ENCODE measurements at regions not wholly inside any gene's neighbourhood (a gene's known extent, or its start where the extent isn't known, plus 50 kb on each side); places are given as distances from the start of the nearest gene placed in this dataset.

DNA sequence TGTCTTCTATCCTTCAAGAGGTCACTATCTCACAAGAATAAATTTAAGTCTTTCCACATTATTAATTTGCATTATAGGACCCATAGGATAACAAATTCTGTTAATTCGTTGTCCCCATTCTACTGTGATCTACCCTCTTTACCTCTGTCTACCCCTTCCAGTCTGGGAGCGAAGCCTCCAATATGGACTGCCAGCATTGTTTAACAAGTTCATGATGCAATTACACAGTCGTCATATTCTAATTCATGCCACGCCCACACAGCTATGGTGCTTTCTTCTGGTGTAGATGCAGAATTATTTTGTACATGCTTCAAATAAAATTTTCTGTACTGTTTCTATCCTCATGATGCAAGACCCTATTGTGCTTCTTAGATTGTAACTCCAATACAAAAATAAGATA lies 178.3 kb upstream of the PALMD start:
- DNase-seq (ENCODE audit: low read depth) = no peak

GRCh38 chr1:99469550-99469971 lies 176.4 kb upstream of the PALMD start:
- no peak overlapping the region for H3K4me3 ChIP-seq (ENCODE audit: low read depth, low read length)
- no peak for DNase-seq (ENCODE audit: low read depth)
- TF ChIP-seq, protein P1, sequence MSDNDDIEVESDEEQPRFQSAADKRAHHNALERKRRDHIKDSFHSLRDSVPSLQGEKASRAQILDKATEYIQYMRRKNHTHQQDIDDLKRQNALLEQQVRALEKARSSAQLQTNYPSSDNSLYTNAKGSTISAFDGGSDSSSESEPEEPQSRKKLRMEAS (IDR thresholded peaks at IDR 0.05; ENCODE audit: low read depth, low read length) = no peak
- TF ChIP-seq MYC (IDR thresholded peaks at IDR 0.05; ENCODE audit: low read depth, low read length) (no peak), POLR2A (IDR thresholded peaks at IDR 0.05; ENCODE audit: extremely low read depth, insufficient read length) (no peak), CTCF (IDR thresholded peaks at IDR 0.05; ENCODE audit: low read depth, low read length) (no peak)

More for the DNA sequence above, 178.3 kb upstream of the PALMD start:
- TF ChIP-seq CTCF (IDR thresholded peaks at IDR 0.05; ENCODE audit: low read depth, low read length) (no peak), MYC (IDR thresholded peaks at IDR 0.05; ENCODE audit: low read depth, low read length) (no peak), POLR2A (IDR thresholded peaks at IDR 0.05; ENCODE audit: extremely low read depth, insufficient read length) (no peak)
- TF ChIP-seq, protein P1 (IDR thresholded peaks at IDR 0.05; ENCODE audit: low read depth, low read length) = no peak
- H3K4me3 ChIP-seq (ENCODE audit: low read depth, low read length) = no peak overlapping the region

DNA sequence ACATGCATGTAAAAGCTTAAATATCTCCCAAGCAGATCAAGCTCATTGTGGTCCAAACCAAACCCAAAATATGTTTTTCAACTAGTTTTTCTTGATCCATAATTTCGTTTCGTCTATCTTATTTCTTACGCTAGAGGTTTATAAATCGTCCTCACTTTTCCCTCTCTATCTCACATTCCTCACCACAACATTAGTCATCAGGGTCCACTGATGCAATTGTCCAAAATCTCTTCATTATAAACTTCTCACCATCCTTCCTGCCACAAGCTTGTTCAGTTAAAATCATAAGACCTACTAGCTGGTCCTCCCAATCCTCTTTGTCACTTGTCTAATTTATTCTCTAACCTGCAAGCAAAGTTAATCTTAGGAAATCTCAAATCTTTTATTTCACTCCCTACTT lies 173.0 kb upstream of the PALMD start:
- TF ChIP-seq CTCF (IDR thresholded peaks at IDR 0.05; ENCODE audit: low read depth, low read length) = no peak
- TF ChIP-seq MYC (IDR thresholded peaks at IDR 0.05; ENCODE audit: low read depth, low read length) = no peak
- TF ChIP-seq, protein P1 (IDR thresholded peaks at IDR 0.05; ENCODE audit: low read depth, low read length) = no peak
- no peak for TF ChIP-seq POLR2A (IDR thresholded peaks at IDR 0.05; ENCODE audit: extremely low read depth, insufficient read length)
- no peak for DNase-seq (ENCODE audit: low read depth)
- H3K4me3 ChIP-seq (ENCODE audit: low read depth, low read length) = no peak overlapping the region

GRCh38 chr1:99474350-99474893 lies 171.5 kb upstream of the PALMD start:
- no peak overlapping the region for H3K4me3 ChIP-seq (ENCODE audit: low read depth, low read length)
- no peak for TF ChIP-seq MYC (IDR thresholded peaks at IDR 0.05; ENCODE audit: low read depth, low read length)
- TF ChIP-seq, protein P1 (IDR thresholded peaks at IDR 0.05; ENCODE audit: low read depth, low read length) = no peak
- no peak for TF ChIP-seq POLR2A (IDR thresholded peaks at IDR 0.05; ENCODE audit: extremely low read depth, insufficient read length)
- TF ChIP-seq CTCF (IDR thresholded peaks at IDR 0.05; ENCODE audit: low read depth, low read length) = no peak
- no peak for DNase-seq (ENCODE audit: low read depth)

DNA sequence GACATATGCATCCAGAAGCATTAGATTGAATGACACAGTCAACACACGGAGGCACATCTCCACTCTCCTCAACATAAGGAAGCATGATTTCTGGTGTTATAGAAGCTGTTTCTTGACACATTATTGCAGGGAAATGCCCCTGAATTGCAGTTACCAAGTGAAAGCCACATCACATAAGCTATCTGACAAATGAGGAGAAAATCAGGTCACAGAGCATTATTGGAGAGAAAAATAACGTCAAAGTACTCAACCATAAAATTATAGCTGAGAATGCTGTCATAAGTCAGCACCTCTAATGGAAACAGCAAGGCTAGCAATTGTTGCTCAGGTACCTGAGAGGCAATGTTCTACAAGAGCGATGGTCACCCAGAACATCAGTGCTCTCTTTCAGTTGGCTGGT lies 169.9 kb upstream of the PALMD start:
- H3K4me3 ChIP-seq (ENCODE audit: low read depth, low read length) = no peak overlapping the region
- no peak for DNase-seq (ENCODE audit: low read depth)

More for the DNA sequence above, 169.9 kb upstream of the PALMD start:
- TF ChIP-seq POLR2A (IDR thresholded peaks at IDR 0.05; ENCODE audit: extremely low read depth, insufficient read length) = no peak
- TF ChIP-seq, protein P1 (IDR thresholded peaks at IDR 0.05; ENCODE audit: low read depth, low read length) = no peak
- no peak for TF ChIP-seq MYC (IDR thresholded peaks at IDR 0.05; ENCODE audit: low read depth, low read length)
- TF ChIP-seq CTCF (IDR thresholded peaks at IDR 0.05; ENCODE audit: low read depth, low read length) = no peak
